ENCODE measurements at regions not wholly inside any gene's neighbourhood (a gene's known extent, or its start where the extent isn't known, plus 50 kb on each side); places are given as distances from the start of the nearest gene placed in this dataset.
"Not testable (repeated sequence)": the region's sequence is repeated elsewhere in the genome, so short reads cannot be mapped to it uniquely, and the experiment has no call there.

GRCh38 chr2:87524619-87525188 lies 223.2 kb upstream of the PLGLB2 start:
- DNase-seq = not testable (repeated sequence)

- not testable (repeated sequence) for DNase-seq
Observed at GRCh38 chr2:87525497-87525991, 222.3 kb upstream of the PLGLB2 start.

- DNase-seq = not testable (repeated sequence)
Observed at GRCh38 chr2:87526258-87526657, 221.6 kb upstream of the PLGLB2 start.

- not testable (repeated sequence) for DNase-seq
Observed at GRCh38 chr2:87531968-87532715, 215.7 kb upstream of the PLGLB2 start.

GRCh38 chr2:87533390-87534272 lies 214.3 kb upstream of the PLGLB2 start:
- DNase-seq = not testable (repeated sequence)

GRCh38 chr2:87534273-87534889 lies 213.5 kb upstream of the PLGLB2 start:
- not testable (repeated sequence) for DNase-seq

- DNase-seq = not testable (repeated sequence)
Observed at GRCh38 chr2:87536427-87536826, 211.5 kb upstream of the PLGLB2 start.

- DNase-seq = not testable (repeated sequence)
Observed at GRCh38 chr2:87537251-87537671, 210.6 kb upstream of the PLGLB2 start.

GRCh38 chr2:87538268-87538667 lies 209.6 kb upstream of the PLGLB2 start:
- DNase-seq = not testable (repeated sequence)

GRCh38 chr2:87539151-87539943 lies 208.5 kb upstream of the PLGLB2 start:
- DNase-seq = not testable (repeated sequence)

- not testable (repeated sequence) for DNase-seq
Observed at GRCh38 chr2:87540242-87540641, 207.6 kb upstream of the PLGLB2 start.

- not testable (repeated sequence) for DNase-seq
Observed at GRCh38 chr2:87542599-87543174, 205.2 kb upstream of the PLGLB2 start.

- not testable (repeated sequence) for DNase-seq
Observed at GRCh38 chr2:87543797-87544196, 204.1 kb upstream of the PLGLB2 start.

GRCh38 chr2:87547106-87547505 lies 200.8 kb upstream of the PLGLB2 start:
- not testable (repeated sequence) for DNase-seq

GRCh38 chr2:87547966-87548365 lies 199.9 kb upstream of the PLGLB2 start:
- not testable (repeated sequence) for DNase-seq

- not testable (repeated sequence) for DNase-seq
Observed at GRCh38 chr2:87548681-87549536, 199.0 kb upstream of the PLGLB2 start.

- DNase-seq = not testable (repeated sequence)
Observed at GRCh38 chr2:87549561-87550202, 198.2 kb upstream of the PLGLB2 start.

- not testable (repeated sequence) for DNase-seq
Observed at GRCh38 chr2:87554678-87555077, 193.2 kb upstream of the PLGLB2 start.

GRCh38 chr2:87555082-87555481 lies 192.8 kb upstream of the PLGLB2 start:
- not testable (repeated sequence) for DNase-seq

GRCh38 chr2:87559001-87559400 lies 188.9 kb upstream of the PLGLB2 start:
- not testable (repeated sequence) for DNase-seq

Data from activated T-cell treated with anti-CD3 and anti-CD28 coated beads, Interleukin-2, amount 50 U/mL, for 1 hour (primary cell).